OCI-LY3 (cell line): ENCODE measurements at regions not wholly inside any gene's neighbourhood (a gene's known extent, or its start where the extent isn't known, plus 50 kb on each side); places are given as distances from the start of the nearest gene placed in this dataset.

Experiments
- H2AFZ ChIP-seq: fragments of 200-600, 300-600 bp; shearing (Covaris generic); 2 replicates; pipeline ENCODE4 v1.6.0; 2014; ENCODE audit warnings: antibody characterized with exemption, low read depth, low read length
- H3K27ac ChIP-seq: fragments of 200-600, 300-600 bp; sonication (generic); 2 replicates; pipeline ENCODE4 v1.5.1; 2014; ENCODE audit warnings: mild to moderate bottlenecking, low read length, moderate library complexity, mixed read lengths
- H3K27me3 ChIP-seq: fragments of 200-600, 300-600 bp; sonication (generic); 2 replicates; pipeline ENCODE4 v1.6.1; 2014; ENCODE audit warnings: low read depth, low read length, mixed read lengths
- H3K36me3 ChIP-seq: fragments of 200-600, 300-600 bp; sonication (generic); replicated peaks from 2 replicates; pipeline ENCODE3; 2014; ENCODE audit warnings: low read depth, low read length, mixed read lengths
- H3K4me1 ChIP-seq: fragments of 300-600, 200-600 bp; sonication (generic); 2 replicates; pipeline ENCODE4 v1.6.1; 2014; ENCODE audit warnings: low read length, mixed read lengths
- H3K4me2 ChIP-seq: fragments of 200-600, 300-600 bp; sonication (generic); 2 replicates; pipeline ENCODE4 v1.6.1; 2014; ENCODE audit warnings: low read length, mixed read lengths
- H3K4me3 ChIP-seq: fragments of 300-600, 200-600 bp; sonication (generic); 2 replicates; pipeline ENCODE4 v1.5.1; 2014; ENCODE audit warnings: antibody characterized with exemption, mild to moderate bottlenecking, low read length, moderate library complexity
- H3K79me2 ChIP-seq: fragments of 300-600, 200-600 bp; shearing (Covaris generic); 2 replicates; pipeline ENCODE4 v1.6.1; 2014; ENCODE audit warnings: mild to moderate bottlenecking, low read length, mixed read lengths
- H3K9ac ChIP-seq: fragments of 300-600, 200-600 bp; shearing (Covaris generic); 2 replicates; pipeline ENCODE4 v1.6.0; 2014; ENCODE audit warnings: mild to moderate bottlenecking, low read length, moderate library complexity
- H3K9me3 ChIP-seq: fragments of 200-600, 300-600 bp; shearing (Covaris generic); 2 replicates; pipeline ENCODE4 v1.6.1; 2014; ENCODE audit warnings: low read length, mixed read lengths; ENCODE audit not compliant: insufficient read depth
- H4K20me1 ChIP-seq: fragments of 200-600, 300-600 bp; sonication (generic); 2 replicates; pipeline ENCODE4 v1.6.1; 2016; ENCODE audit warnings: low read length, mixed read lengths; ENCODE audit not compliant: insufficient read depth
- EZH2phosphoT487 ChIP-seq: fragments of 200-600 bp; shearing (Covaris generic); IDR thresholded peaks from 2 replicates; pipeline ENCODE4 v1.6.1; 2018; ENCODE audit warnings: antibody characterized with exemption, mixed run types, low read depth
- TF ChIP-seq, protein P1 (sequence below): fragments of 200-600, 300-600 bp; sonication (generic); IDR thresholded peaks from 2 replicates; pipeline ENCODE4 v1.5.1; 2014; ENCODE audit warnings: antibody characterized with exemption, low read length, low read depth

DNA sequence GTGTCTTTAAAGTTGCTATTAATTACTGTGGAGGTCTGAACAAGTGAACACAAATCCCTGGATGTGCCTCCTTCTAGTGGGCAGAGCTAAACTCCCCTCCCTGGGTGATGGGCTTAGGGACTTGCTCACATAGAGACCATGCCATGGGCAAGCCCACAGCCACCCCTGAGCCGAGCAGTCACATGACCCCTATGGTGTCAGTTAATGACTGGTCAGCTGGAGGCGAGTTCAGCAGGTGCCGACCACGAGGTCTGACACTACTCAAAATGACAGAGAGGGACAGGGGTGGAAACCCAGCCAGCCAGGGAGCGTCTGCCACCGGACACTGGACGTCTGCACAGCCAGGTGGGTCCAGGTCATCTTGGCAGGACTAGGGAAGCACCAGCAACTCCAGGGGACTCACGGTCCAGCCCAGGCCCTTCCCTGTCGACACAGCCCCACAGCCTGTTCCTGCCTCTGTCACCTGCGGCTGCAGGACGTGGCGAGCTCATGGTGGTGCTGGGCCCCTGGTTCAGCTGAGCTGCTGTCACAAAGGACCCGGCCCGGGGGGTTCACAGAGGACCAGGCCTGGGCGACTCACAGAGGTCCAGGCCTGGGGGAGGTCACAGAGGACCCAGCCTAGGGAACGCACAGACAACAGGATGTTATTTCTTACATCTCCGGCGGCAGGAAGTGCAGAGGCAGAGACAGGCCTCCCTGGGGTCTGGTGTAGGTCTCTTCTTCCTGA is 135.0 kb downstream of the BRD1 start:
- TF ChIP-seq, protein P1, sequence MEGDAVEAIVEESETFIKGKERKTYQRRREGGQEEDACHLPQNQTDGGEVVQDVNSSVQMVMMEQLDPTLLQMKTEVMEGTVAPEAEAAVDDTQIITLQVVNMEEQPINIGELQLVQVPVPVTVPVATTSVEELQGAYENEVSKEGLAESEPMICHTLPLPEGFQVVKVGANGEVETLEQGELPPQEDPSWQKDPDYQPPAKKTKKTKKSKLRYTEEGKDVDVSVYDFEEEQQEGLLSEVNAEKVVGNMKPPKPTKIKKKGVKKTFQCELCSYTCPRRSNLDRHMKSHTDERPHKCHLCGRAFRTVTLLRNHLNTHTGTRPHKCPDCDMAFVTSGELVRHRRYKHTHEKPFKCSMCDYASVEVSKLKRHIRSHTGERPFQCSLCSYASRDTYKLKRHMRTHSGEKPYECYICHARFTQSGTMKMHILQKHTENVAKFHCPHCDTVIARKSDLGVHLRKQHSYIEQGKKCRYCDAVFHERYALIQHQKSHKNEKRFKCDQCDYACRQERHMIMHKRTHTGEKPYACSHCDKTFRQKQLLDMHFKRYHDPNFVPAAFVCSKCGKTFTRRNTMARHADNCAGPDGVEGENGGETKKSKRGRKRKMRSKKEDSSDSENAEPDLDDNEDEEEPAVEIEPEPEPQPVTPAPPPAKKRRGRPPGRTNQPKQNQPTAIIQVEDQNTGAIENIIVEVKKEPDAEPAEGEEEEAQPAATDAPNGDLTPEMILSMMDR: no peak
- no peak for TF ChIP-seq EZH2phosphoT487
- Histone ChIP-seq H3K4me3 (no peak overlapping the region), H4K20me1 (no peaks in the 10 kb centered on the region), H3K27me3 (no peaks in the 10 kb centered on the region), H3K4me1 (no peaks in the 10 kb centered on the region), H3K9ac (no peak overlapping the region), H3K27ac (no peak overlapping the region), H3K4me2 (no peak overlapping the region), H2AFZ (no peak overlapping the region), H3K9me3 (no peaks in the 10 kb centered on the region), H3K36me3 (no peaks in the 10 kb centered on the region), H3K79me2 (no peaks in the 10 kb centered on the region)

DNA sequence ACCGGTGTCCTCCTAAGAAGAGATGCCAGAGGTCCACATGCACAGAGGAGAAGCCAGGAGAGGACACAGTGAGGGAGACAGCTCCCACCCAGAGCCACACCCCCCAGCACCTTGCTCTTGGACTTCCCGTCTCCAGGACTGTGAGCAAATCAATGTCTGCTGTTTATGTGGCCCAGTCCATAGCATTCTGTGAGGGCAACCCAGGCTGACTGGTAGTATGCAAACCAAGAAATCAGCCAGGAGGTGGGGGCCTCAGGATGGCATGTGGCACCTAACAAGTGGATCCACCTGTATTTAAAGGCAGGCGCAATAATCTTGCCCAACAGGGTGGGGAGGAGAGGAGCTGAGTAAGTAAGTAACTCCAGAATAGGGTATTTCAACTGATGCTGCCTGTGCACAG is 136.4 kb downstream of the BRD1 start:
- Histone ChIP-seq H4K20me1 (no peaks in the 10 kb centered on the region), H3K4me2 (no peak overlapping the region), H3K9me3 (no peaks in the 10 kb centered on the region), H3K27ac (no peak overlapping the region), H2AFZ (no peak overlapping the region), H3K4me1 (no peaks in the 10 kb centered on the region), H3K36me3 (no peaks in the 10 kb centered on the region), H3K4me3 (no peak overlapping the region), H3K27me3 (no peaks in the 10 kb centered on the region), H3K9ac (no peak overlapping the region), H3K79me2 (no peaks in the 10 kb centered on the region)
- TF ChIP-seq, protein P1: no peak
- no peak for TF ChIP-seq EZH2phosphoT487

DNA sequence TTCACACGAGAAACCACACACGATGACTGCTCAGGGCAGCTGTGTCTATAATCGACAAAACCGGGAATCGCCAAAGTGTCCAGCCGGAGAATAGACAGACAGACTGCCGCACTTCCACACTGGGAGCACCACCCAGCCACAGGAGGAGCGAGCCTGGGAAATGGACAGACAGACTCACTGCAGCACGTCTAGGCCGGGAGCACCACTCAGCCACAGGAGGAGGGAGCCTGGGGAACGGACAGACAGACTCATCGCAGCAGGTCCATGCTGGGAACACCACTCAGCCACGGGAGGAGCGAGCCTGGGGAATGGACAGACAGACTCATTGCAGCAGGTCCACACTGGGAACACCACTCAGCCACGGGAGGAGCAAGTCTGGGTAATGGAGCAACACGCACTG is 137.2 kb downstream of the BRD1 start:
- TF ChIP-seq, protein P1: no peak
- TF ChIP-seq EZH2phosphoT487: no peak
- Histone ChIP-seq H3K9me3 (no peaks in the 10 kb centered on the region), H3K27ac (no peak overlapping the region), H3K79me2 (no peaks in the 10 kb centered on the region), H3K4me1 (no peaks in the 10 kb centered on the region), H3K9ac (no peak overlapping the region), H3K4me3 (no peak overlapping the region), H3K36me3 (no peaks in the 10 kb centered on the region), H2AFZ (no peak overlapping the region), H4K20me1 (no peaks in the 10 kb centered on the region), H3K27me3 (no peaks in the 10 kb centered on the region), H3K4me2 (no peak overlapping the region)

DNA sequence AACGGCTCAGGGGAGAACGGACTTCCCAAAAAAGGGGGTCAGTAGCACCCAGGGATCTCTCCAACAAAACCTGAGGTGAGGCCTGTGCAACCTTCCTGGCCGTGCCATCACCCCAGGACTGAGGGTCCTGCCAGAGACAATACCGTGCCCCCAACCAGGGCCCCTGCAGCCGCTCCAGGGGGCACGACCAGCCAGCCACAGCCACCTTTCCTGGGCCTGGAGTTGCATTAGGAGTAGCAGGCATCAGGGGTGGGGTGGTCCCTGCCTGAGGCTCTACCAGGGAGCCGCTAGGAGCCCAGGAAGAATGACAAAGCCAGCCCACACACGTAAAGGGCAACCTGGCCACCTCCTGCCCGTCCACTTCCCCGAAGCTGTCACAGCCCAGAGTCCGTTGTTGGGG is 137.8 kb downstream of the BRD1 start:
- Histone ChIP-seq H3K27me3 (no peaks in the 10 kb centered on the region), H2AFZ (no peak overlapping the region), H3K4me2 (no peak overlapping the region), H3K9me3 (no peaks in the 10 kb centered on the region), H3K27ac (no peak overlapping the region), H3K4me1 (no peaks in the 10 kb centered on the region), H4K20me1 (no peaks in the 10 kb centered on the region), H3K79me2 (no peaks in the 10 kb centered on the region), H3K36me3 (no peaks in the 10 kb centered on the region), H3K9ac (no peak overlapping the region), H3K4me3 (no peak overlapping the region)
- TF ChIP-seq, protein P1: no peak
- no peak for TF ChIP-seq EZH2phosphoT487
